ENCODE measurements at regions not wholly inside any gene's neighbourhood (a gene's known extent, or its start where the extent isn't known, plus 50 kb on each side); places are given as distances from the start of the nearest gene placed in this dataset.

DNA sequence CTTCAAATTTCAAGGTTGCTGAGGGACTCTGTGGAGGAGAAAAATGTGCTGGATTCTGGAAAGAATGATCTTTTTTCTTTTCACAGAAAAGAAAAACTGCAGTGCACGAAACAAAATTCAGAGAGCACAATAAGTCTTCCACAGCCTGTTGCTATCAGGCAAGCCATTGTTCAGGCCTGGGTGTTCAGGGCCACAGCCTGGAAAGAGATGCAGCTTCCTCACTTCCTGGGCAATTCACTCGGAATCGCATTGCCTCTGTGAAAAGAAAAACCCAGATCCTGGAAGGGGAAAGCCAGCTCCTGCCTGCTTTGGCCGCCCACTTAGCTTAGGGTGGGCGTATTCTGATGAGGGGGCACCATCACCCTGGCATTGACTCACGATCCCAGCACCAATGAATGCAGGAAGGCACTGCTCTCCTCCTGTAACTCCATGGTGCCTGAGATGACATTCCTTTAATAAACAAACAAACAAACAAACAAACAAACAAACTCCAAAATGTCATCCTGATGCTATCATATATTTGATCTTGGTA, 863.9 kb downstream of the BCL11B start:
- H3K27ac Mint-ChIP-seq (ENCODE audit: unreplicated experiment) = no peak overlapping the region

DNA sequence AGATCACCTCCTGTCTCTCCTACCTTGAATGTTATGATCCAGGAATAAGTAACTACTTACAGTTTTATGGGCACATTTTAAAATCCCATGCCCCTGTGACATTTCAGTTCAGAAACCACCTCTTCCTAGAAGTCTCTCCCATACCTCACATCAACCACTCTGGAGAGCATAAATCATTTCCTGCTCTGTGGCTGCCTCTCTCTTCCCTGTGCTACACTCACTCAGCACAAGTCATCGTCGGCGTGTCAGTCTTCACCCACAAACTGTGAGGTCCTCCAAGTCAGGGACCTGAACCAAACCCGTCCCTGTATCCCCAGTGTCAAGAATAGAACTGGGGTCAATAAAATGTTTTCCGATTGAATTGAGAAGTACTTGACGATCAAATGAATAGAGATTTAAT, 863.3 kb downstream of the BCL11B start:
- DNase-seq (ENCODE audit: low spot score) = no peak
- Mint-ChIP-seq H3K27me3 (ENCODE audit: unreplicated experiment) (no peaks in the 10 kb centered on the region), H3K4me1 (ENCODE audit: unreplicated experiment) (peaks cover 2% of the 10 kb centered on the region), H3K36me3 (ENCODE audit: low read depth, unreplicated experiment) (no peaks in the 10 kb centered on the region), H3K27ac (ENCODE audit: unreplicated experiment) (no peak overlapping the region), H3K9me3 (ENCODE audit: unreplicated experiment) (no peaks in the 10 kb centered on the region), H3K4me3 (ENCODE audit: unreplicated experiment) (no peak overlapping the region)
- TF ChIP-seq, protein P1, sequence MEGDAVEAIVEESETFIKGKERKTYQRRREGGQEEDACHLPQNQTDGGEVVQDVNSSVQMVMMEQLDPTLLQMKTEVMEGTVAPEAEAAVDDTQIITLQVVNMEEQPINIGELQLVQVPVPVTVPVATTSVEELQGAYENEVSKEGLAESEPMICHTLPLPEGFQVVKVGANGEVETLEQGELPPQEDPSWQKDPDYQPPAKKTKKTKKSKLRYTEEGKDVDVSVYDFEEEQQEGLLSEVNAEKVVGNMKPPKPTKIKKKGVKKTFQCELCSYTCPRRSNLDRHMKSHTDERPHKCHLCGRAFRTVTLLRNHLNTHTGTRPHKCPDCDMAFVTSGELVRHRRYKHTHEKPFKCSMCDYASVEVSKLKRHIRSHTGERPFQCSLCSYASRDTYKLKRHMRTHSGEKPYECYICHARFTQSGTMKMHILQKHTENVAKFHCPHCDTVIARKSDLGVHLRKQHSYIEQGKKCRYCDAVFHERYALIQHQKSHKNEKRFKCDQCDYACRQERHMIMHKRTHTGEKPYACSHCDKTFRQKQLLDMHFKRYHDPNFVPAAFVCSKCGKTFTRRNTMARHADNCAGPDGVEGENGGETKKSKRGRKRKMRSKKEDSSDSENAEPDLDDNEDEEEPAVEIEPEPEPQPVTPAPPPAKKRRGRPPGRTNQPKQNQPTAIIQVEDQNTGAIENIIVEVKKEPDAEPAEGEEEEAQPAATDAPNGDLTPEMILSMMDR (IDR thresholded peaks at IDR 0.05; ENCODE audit: unreplicated experiment) = no peak

More for the DNA sequence above, 863.9 kb downstream of the BCL11B start:
- no peaks in the 10 kb centered on the region for H3K27me3 Mint-ChIP-seq (ENCODE audit: unreplicated experiment)
- H3K4me3 Mint-ChIP-seq (ENCODE audit: unreplicated experiment) = no peak overlapping the region
- TF ChIP-seq, protein P1 (IDR thresholded peaks at IDR 0.05; ENCODE audit: unreplicated experiment) = no peak
- peaks cover 2% of the 10 kb centered on the region for H3K4me1 Mint-ChIP-seq (ENCODE audit: unreplicated experiment)
- H3K36me3 Mint-ChIP-seq (ENCODE audit: low read depth, unreplicated experiment) = no peaks in the 10 kb centered on the region
- no peaks in the 10 kb centered on the region for H3K9me3 Mint-ChIP-seq (ENCODE audit: unreplicated experiment)
- peak; percentile 6 for DNase-seq (ENCODE audit: low spot score)

DNA sequence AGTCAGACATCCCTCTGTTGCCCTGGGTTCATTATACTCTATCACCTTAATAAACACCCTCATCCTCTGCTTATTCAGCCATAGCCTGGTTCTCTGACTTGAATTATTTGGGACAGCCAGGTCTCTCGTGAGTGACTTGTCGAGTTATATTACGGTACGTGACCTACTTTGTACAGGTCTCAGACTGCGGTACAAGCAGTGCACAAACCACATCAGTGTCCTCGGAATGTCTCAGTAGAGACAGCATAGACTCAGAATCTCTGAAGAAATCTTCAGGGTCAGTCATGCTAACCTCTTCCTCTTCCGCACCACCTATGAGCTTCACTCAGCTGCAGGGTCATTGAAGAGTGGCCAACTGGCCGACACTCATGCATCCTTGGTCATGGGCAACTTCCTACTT, 860.8 kb downstream of the BCL11B start:
- Mint-ChIP-seq H3K27ac (ENCODE audit: unreplicated experiment) (no peak overlapping the region), H3K9me3 (ENCODE audit: unreplicated experiment) (no peaks in the 10 kb centered on the region), H3K4me3 (ENCODE audit: unreplicated experiment) (no peak overlapping the region), H3K4me1 (ENCODE audit: unreplicated experiment) (peaks cover 2% of the 10 kb centered on the region), H3K36me3 (ENCODE audit: low read depth, unreplicated experiment) (no peaks in the 10 kb centered on the region), H3K27me3 (ENCODE audit: unreplicated experiment) (no peaks in the 10 kb centered on the region)
- TF ChIP-seq, protein P1 (IDR thresholded peaks at IDR 0.05; ENCODE audit: unreplicated experiment) = no peak
- no peak for DNase-seq (ENCODE audit: low spot score)

DNA sequence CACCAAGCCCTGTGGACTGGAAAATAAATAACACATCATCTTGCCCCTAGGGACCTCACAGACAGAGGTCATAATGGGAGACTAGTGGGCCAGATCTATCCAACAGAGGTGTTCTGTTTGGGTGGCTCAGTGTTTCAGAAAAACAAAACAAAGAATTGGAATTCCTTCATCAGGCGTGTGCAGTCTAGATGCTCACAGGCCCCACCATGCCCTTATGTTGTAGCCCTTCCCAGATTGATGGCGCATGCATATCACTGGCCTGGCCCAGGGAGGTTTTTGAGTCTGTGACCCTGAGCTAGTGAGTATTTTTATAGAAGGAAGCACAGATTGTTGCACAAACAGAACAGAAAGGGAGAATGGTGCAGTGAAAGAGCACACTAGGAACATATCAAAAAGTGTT, 859.6 kb downstream of the BCL11B start:
- TF ChIP-seq, protein P1 (IDR thresholded peaks at IDR 0.05; ENCODE audit: unreplicated experiment) = no peak
- H3K36me3 Mint-ChIP-seq (ENCODE audit: low read depth, unreplicated experiment) = no peaks in the 10 kb centered on the region
- DNase-seq (ENCODE audit: low spot score) = no peak

DNA sequence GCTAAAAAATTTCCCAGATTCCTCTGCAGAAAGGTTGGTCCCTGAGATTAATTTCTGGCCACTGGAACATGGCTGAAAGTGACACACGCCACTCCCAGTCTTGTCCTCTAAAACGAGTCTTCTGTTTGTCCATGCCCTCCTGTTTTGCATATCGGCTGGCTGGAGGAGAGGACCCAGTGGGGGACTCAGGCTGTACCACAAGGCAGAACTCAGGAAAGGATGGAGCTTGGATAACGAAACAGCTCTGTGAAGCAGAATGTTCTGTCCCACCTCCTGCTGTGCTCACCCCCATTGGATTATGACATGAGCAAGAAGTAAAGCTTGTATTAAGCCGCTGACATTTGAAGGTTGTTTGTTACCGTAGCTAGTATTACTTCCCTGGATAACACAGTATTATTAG, 856.2 kb downstream of the BCL11B start:
- DNase-seq (ENCODE audit: low spot score) = no peak
- Mint-ChIP-seq H3K36me3 (ENCODE audit: low read depth, unreplicated experiment) (no peaks in the 10 kb centered on the region), H3K27ac (ENCODE audit: unreplicated experiment) (no peak overlapping the region), H3K4me1 (ENCODE audit: unreplicated experiment) (no peaks in the 10 kb centered on the region), H3K4me3 (ENCODE audit: unreplicated experiment) (no peak overlapping the region), H3K27me3 (ENCODE audit: unreplicated experiment) (no peaks in the 10 kb centered on the region), H3K9me3 (ENCODE audit: unreplicated experiment) (no peaks in the 10 kb centered on the region)
- TF ChIP-seq, protein P1 (IDR thresholded peaks at IDR 0.05; ENCODE audit: unreplicated experiment) = no peak

More for the DNA sequence above, 859.6 kb downstream of the BCL11B start:
- Mint-ChIP-seq H3K27ac (ENCODE audit: unreplicated experiment) (no peak overlapping the region), H3K9me3 (ENCODE audit: unreplicated experiment) (no peaks in the 10 kb centered on the region), H3K27me3 (ENCODE audit: unreplicated experiment) (no peaks in the 10 kb centered on the region), H3K4me1 (ENCODE audit: unreplicated experiment) (peaks cover 1% of the 10 kb centered on the region), H3K4me3 (ENCODE audit: unreplicated experiment) (no peak overlapping the region)
